IMR-90 (cell line): ENCODE measurements at regions not wholly inside any gene's neighbourhood (a gene's known extent, or its start where the extent isn't known, plus 50 kb on each side); places are given as distances from the start of the nearest gene placed in this dataset.

ENCODE experiments used
- ATAC-seq: fragments of 200-7000 bp; cut with Tn5 transposase; 2 replicates; pipeline ENCODE4 v1.9.1; 2020; ENCODE audit warnings: low read depth, mild to moderate bottlenecking, moderate library complexity
- BruUV-seq: library from RNA; stranded (reverse); fragments of 400-500 nt; replicated peaks from 2 replicates; lab custom pipeline; 2021; lab: Mats Ljungman, UMichigan
- CTCF ChIA-PET: fragments of 300-600 bp; formaldehyde crosslinking; extraction: SDS; loops from one replicate; lab custom pipeline; 2021; ENCODE audit warnings: antibody characterized with exemption; lab: Yijun Ruan, JAX
- POLR2A ChIA-PET: fragments of 300-600 bp; sonication (Branson Sonifier 250); formaldehyde crosslinking; loops from one replicate; lab custom pipeline; 2022; ENCODE audit warnings: antibody characterized with exemption; ENCODE audit not compliant: unreplicated experiment; lab: Charles Lee
- DNase-seq: peaks from one replicate; pipeline ENCODE4 v3.0.0; 2013
- H2AFZ ChIP-seq: replicated peaks from 2 replicates; pipeline ENCODE3; 2013; ENCODE audit warnings: low read length, mild to moderate bottlenecking; ENCODE audit not compliant: poor library complexity
- H2AK5ac ChIP-seq: 2 replicates; pipeline ENCODE4 v1.6.1; 2013; ENCODE audit warnings: low read depth, low read length, inconsistent platforms
- H2AK9ac ChIP-seq: replicated peaks from 2 replicates; pipeline ENCODE3; 2013; ENCODE audit warnings: mild to moderate bottlenecking, low read depth, low read length, moderate library complexity; ENCODE audit not compliant: poor library complexity
- H2BK120ac ChIP-seq: 2 replicates; pipeline ENCODE4 v1.6.1; 2013; ENCODE audit warnings: low read depth, low read length, inconsistent platforms
- H2BK15ac ChIP-seq: 3 replicates; pipeline ENCODE4 v1.6.1; 2013; ENCODE audit warnings: low read depth, low read length, inconsistent platforms
- H2BK20ac ChIP-seq: 2 replicates; pipeline ENCODE4 v1.6.1; 2013; ENCODE audit warnings: low read depth, mild to moderate bottlenecking, inconsistent platforms, low read length, moderate library complexity
- H2BK5ac ChIP-seq: 2 replicates; pipeline ENCODE4 v1.6.1; 2013; ENCODE audit warnings: mild to moderate bottlenecking, low read depth, low read length, inconsistent platforms; ENCODE audit not compliant: poor library complexity, severe bottlenecking
- H3K14ac ChIP-seq: replicated peaks from 2 replicates; pipeline ENCODE4 v1.6.1; 2013; ENCODE audit warnings: low read depth, low read length, inconsistent platforms
- H3K18ac ChIP-seq: 2 replicates; pipeline ENCODE4 v1.6.1; 2013; ENCODE audit warnings: low read depth, low read length, control low read depth
- H3K23ac ChIP-seq: 2 replicates; pipeline ENCODE4 v1.6.1; 2013; ENCODE audit warnings: low read depth, low read length, inconsistent platforms
- H3K27ac ChIP-seq: 2 replicates; pipeline ENCODE4 v1.5.1; 2013; ENCODE audit warnings: mild to moderate bottlenecking, control low read depth, low read length; ENCODE audit not compliant: insufficient read depth
- H3K27me3 ChIP-seq: 2 replicates; pipeline ENCODE4 v1.6.1; 2013; ENCODE audit warnings: low read length; ENCODE audit not compliant: control insufficient read depth, insufficient read depth
- H3K36me3 ChIP-seq: 2 replicates; pipeline ENCODE4 v1.6.1; 2013; ENCODE audit warnings: low read length, mixed read lengths; ENCODE audit not compliant: control insufficient read depth, insufficient read depth
- H3K4ac ChIP-seq: 2 replicates; pipeline ENCODE4 v1.6.1; 2013; ENCODE audit warnings: low read depth, low read length, inconsistent platforms
- H3K4me1 ChIP-seq: 2 replicates; pipeline ENCODE4 v1.6.1; 2013; ENCODE audit warnings: low read length, mixed read lengths; ENCODE audit not compliant: control insufficient read depth, insufficient read depth
- H3K4me2 ChIP-seq: 2 replicates; pipeline ENCODE4 v1.6.1; 2013; ENCODE audit warnings: low read depth, mild to moderate bottlenecking, control low read depth, low read length, moderate library complexity
- H3K4me3 ChIP-seq: 2 replicates; pipeline ENCODE4 v1.5.1; 2013; ENCODE audit warnings: low read depth, mild to moderate bottlenecking, control low read depth, low read length, moderate library complexity; ENCODE audit not compliant: insufficient read depth
- H3K56ac ChIP-seq: 2 replicates; pipeline ENCODE4 v1.6.1; 2013; ENCODE audit warnings: low read length, inconsistent platforms; ENCODE audit not compliant: insufficient read depth; ENCODE audit errors: extremely low read depth
- H3K79me1 ChIP-seq, 2 experiments: 2 replicates each; pipeline ENCODE4 v1.6.1; 2013; ENCODE audit warnings: low read length in 2 of 2, inconsistent platforms in 1 of 2, low read depth in 1 of 2
- H3K9ac ChIP-seq: 2 replicates; pipeline ENCODE4 v1.6.1; 2013; ENCODE audit warnings: low read depth, low read length, control low read depth
- H3K9me1 ChIP-seq: 2 replicates; pipeline ENCODE4 v1.6.1; 2013; ENCODE audit warnings: low read length, inconsistent platforms; ENCODE audit not compliant: insufficient read depth
- H3K9me3 ChIP-seq: 2 replicates; pipeline ENCODE4 v1.6.1; 2013; ENCODE audit warnings: low read length; ENCODE audit not compliant: control insufficient read depth, insufficient read depth
- H4K20me1 ChIP-seq: 2 replicates; pipeline ENCODE4 v1.6.1; 2013; ENCODE audit warnings: low read length, inconsistent platforms; ENCODE audit not compliant: insufficient read depth
- H4K5ac ChIP-seq: 2 replicates; pipeline ENCODE4 v1.6.1; 2013; ENCODE audit warnings: mild to moderate bottlenecking, low read depth, low read length, control low read depth
- H4K8ac ChIP-seq, 2 experiments: 2 replicates each; pipeline ENCODE4 v1.6.1; 2013; ENCODE audit warnings: low read depth in 2 of 2, low read length in 2 of 2, control low read depth in 1 of 2, inconsistent platforms in 1 of 2
- H4K91ac ChIP-seq: 2 replicates; pipeline ENCODE4 v1.6.1; 2013; ENCODE audit warnings: low read depth, low read length, inconsistent platforms; ENCODE audit not compliant: insufficient read depth
- BHLHE40 ChIP-seq: fragments of 150-350 bp; IDR thresholded peaks from 2 replicates; pipeline ENCODE4 v1.6.1; 2016; ENCODE audit warnings: mild to moderate bottlenecking, low read depth, low read length
- CEBPB ChIP-seq: IDR thresholded peaks from 2 replicates; pipeline ENCODE4 v1.6.1; 2012; ENCODE audit warnings: low read depth, low read length, improper control_type of control experiment
- CHD1 ChIP-seq: IDR thresholded peaks from 2 replicates; pipeline ENCODE4 v1.6.1; 2012; ENCODE audit warnings: low read depth, low read length, improper control_type of control experiment
- FOS ChIP-seq: fragments of 150-350 bp; IDR thresholded peaks from 2 replicates; pipeline ENCODE4 v1.6.1; 2016; ENCODE audit warnings: low read depth, low read length
- MAFK ChIP-seq: IDR thresholded peaks from 2 replicates; pipeline ENCODE4 v1.6.1; 2012; ENCODE audit warnings: low read depth, low read length, improper control_type of control experiment
- MAZ ChIP-seq: IDR thresholded peaks from 2 replicates; pipeline ENCODE4 v1.6.1; 2012; ENCODE audit warnings: low read depth, mild to moderate bottlenecking, low read length, improper control_type of control experiment, moderate library complexity, borderline replicate concordance
- MXI1 ChIP-seq: IDR thresholded peaks from 2 replicates; pipeline ENCODE4 v1.6.1; 2012; ENCODE audit warnings: low read depth, mild to moderate bottlenecking, low read length, moderate library complexity, borderline replicate concordance
- NFE2L2 ChIP-seq: fragments of 150-350 bp; IDR thresholded peaks from 2 replicates; pipeline ENCODE4 v1.6.1; 2016; ENCODE audit warnings: low read depth, mild to moderate bottlenecking, low read length
- POLR2A ChIP-seq: IDR thresholded peaks from 2 replicates; pipeline ENCODE4 v1.6.1; 2012; ENCODE audit warnings: mild to moderate bottlenecking, low read depth, low read length
- RAD21 ChIP-seq: IDR thresholded peaks from 2 replicates; pipeline ENCODE4 v1.6.1; 2012; ENCODE audit warnings: low read length, improper control_type of control experiment
- RCOR1 ChIP-seq: IDR thresholded peaks from 2 replicates; pipeline ENCODE4 v1.6.1; 2012; ENCODE audit warnings: mild to moderate bottlenecking, low read length, improper control_type of control experiment; ENCODE audit not compliant: insufficient replicate concordance
- RFX5 ChIP-seq: IDR thresholded peaks from 2 replicates; pipeline ENCODE4 v1.8.0; 2012; ENCODE audit warnings: low read depth, mild to moderate bottlenecking, low read length, moderate library complexity
- SMC3 ChIP-seq: fragments of 150-350 bp; IDR thresholded peaks from 2 replicates; pipeline ENCODE4 v1.6.1; 2016; ENCODE audit warnings: low read depth, mild to moderate bottlenecking, antibody characterized with exemption, low read length, moderate library complexity
- WGBS, 2 experiments: methylation state at CpG; one replicate each; pipeline versions ENCODE4 v1.1.5 to v1.1.7; 2013; ENCODE audit warnings: missing lambda C conversion rate in 2 of 2; ENCODE audit not compliant: insufficient read length in 1 of 2; ENCODE audit errors: extremely low coverage in 2 of 2; 5-methylcytosine and 5-hydroxymethylcytosine counted together
- dilution Hi-C: fragments of 300-500 bp; cut with HindIII; formaldehyde crosslinking; loops from one replicate; pipeline ENCODE4 v1.14.3; 2018; ENCODE audit warnings: low sequenced_read_pairs; ENCODE audit not compliant: unreplicated experiment
- in situ Hi-C: fragments of 300-500 bp; cut with MboI; formaldehyde crosslinking; loops from 3 replicates; pipeline ENCODE4 v1.14.3; 2019; ENCODE audit warnings: low sequenced_read_pairs, inconsistent platforms, mixed read lengths
- intact Hi-C: fragments of 100-400 bp; cut with micrococcal nuclease; formaldehyde crosslinking; loops from 2 replicates; pipeline ENCODE4 v1.10.0; 2022
- TF ChIP-seq, protein P1 (sequence below): fragments of 150-350 bp; IDR thresholded peaks from 2 replicates; pipeline ENCODE4 v1.6.1; 2017; ENCODE audit warnings: mild to moderate bottlenecking, antibody characterized with exemption, low read length, low read depth
- TF ChIP-seq, protein P2 (sequence below): fragments of 150-350 bp; IDR thresholded peaks from 2 replicates; pipeline ENCODE4 v1.6.1; 2016; ENCODE audit warnings: low read depth, mild to moderate bottlenecking, low read length, moderate library complexity, borderline replicate concordance
- TF ChIP-seq, protein P3 (sequence below): conservative IDR thresholded peaks from 2 replicates; pipeline ENCODE4 v1.5.1; 2012; ENCODE audit warnings: mild to moderate bottlenecking, low read depth, low read length, improper control_type of control experiment

- no peaks in the 10 kb centered on the region for H3K9me1 ChIP-seq
- peaks cover 5% of the 10 kb centered on the region for H3K9me3 ChIP-seq
- intact Hi-C loops (no loop called here), in situ Hi-C loops (no loop called here), dilution Hi-C loops (no loop called here)
- WGBS, 2 experiments, result no CpG with 5 or more reads among the region's 3 CpGs
- H3K4ac ChIP-seq, result no peak overlapping the region
- H3K18ac ChIP-seq, result no peak overlapping the region
- H2AK9ac ChIP-seq, result no peak overlapping the region
- ChIA-PET POLR2A (no interaction called here), CTCF (no interaction called here)
- no peak overlapping the region for H3K27ac ChIP-seq
- H4K5ac ChIP-seq, result no peak overlapping the region
- no peaks in the 10 kb centered on the region for H4K20me1 ChIP-seq
- no peaks in the 10 kb centered on the region for H3K36me3 ChIP-seq
- no peak overlapping the region for H3K23ac ChIP-seq
- H3K4me1 ChIP-seq, result no peaks in the 10 kb centered on the region
- H2BK5ac ChIP-seq, result no peak overlapping the region
- no peaks in the 10 kb centered on the region; the same call in 1 of the 2 replicates for H3K27me3 ChIP-seq
- H2BK20ac ChIP-seq, result no peak overlapping the region
- H2BK15ac ChIP-seq, result no peak overlapping the region
- no peak overlapping the region for H3K14ac ChIP-seq
- DNase-seq, result no peak
- TF ChIP-seq RCOR1 (no peak), RFX5 (no peak), CEBPB (no peak), MAFK (no peak), MAZ (no peak), FOS (no peak), CHD1 (no peak), RAD21 (no peak), SMC3 (no peak), POLR2A (no peak), NFE2L2 (no peak), MXI1 (no peak), BHLHE40 (no peak)
- TF ChIP-seq, protein P1, sequence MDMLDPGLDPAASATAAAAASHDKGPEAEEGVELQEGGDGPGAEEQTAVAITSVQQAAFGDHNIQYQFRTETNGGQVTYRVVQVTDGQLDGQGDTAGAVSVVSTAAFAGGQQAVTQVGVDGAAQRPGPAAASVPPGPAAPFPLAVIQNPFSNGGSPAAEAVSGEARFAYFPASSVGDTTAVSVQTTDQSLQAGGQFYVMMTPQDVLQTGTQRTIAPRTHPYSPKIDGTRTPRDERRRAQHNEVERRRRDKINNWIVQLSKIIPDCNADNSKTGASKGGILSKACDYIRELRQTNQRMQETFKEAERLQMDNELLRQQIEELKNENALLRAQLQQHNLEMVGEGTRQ, result no peak
- TF ChIP-seq, protein P2, sequence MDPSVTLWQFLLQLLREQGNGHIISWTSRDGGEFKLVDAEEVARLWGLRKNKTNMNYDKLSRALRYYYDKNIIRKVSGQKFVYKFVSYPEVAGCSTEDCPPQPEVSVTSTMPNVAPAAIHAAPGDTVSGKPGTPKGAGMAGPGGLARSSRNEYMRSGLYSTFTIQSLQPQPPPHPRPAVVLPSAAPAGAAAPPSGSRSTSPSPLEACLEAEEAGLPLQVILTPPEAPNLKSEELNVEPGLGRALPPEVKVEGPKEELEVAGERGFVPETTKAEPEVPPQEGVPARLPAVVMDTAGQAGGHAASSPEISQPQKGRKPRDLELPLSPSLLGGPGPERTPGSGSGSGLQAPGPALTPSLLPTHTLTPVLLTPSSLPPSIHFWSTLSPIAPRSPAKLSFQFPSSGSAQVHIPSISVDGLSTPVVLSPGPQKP, result no peak
- TF ChIP-seq, protein P3, sequence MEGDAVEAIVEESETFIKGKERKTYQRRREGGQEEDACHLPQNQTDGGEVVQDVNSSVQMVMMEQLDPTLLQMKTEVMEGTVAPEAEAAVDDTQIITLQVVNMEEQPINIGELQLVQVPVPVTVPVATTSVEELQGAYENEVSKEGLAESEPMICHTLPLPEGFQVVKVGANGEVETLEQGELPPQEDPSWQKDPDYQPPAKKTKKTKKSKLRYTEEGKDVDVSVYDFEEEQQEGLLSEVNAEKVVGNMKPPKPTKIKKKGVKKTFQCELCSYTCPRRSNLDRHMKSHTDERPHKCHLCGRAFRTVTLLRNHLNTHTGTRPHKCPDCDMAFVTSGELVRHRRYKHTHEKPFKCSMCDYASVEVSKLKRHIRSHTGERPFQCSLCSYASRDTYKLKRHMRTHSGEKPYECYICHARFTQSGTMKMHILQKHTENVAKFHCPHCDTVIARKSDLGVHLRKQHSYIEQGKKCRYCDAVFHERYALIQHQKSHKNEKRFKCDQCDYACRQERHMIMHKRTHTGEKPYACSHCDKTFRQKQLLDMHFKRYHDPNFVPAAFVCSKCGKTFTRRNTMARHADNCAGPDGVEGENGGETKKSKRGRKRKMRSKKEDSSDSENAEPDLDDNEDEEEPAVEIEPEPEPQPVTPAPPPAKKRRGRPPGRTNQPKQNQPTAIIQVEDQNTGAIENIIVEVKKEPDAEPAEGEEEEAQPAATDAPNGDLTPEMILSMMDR, result no peak
- H3K4me3 ChIP-seq, result no peak overlapping the region
- H3K56ac ChIP-seq, result no peak overlapping the region
- no peak overlapping the region for H3K4me2 ChIP-seq
- no peak overlapping the region for H2AFZ ChIP-seq
- no peak overlapping the region for H2BK120ac ChIP-seq
- H4K8ac ChIP-seq, result no peak overlapping the region
- no peak overlapping the region for H2AK5ac ChIP-seq
- no peaks in the 10 kb centered on the region for H3K79me1 ChIP-seq
- no peak overlapping the region for H3K9ac ChIP-seq
- no peak for ATAC-seq
- no peak overlapping the region for H4K91ac ChIP-seq
- no TSS peak for BruUV-seq
Observed at GRCh38 chr12:115619889-115620288, 657.6 kb downstream of the MED13L start.
